WERI-Rb-1 (cell line): ENCODE measurements at regions not wholly inside any gene's neighbourhood (a gene's known extent, or its start where the extent isn't known, plus 50 kb on each side); places are given as distances from the start of the nearest gene placed in this dataset.
A peak's percentile ranks its signal among the peaks of the same experiment; 100 is the strongest.

ENCODE experiments used
- DNase-seq: peaks from one replicate; pipeline ENCODE4 v3.0.0-alpha.2; 2020
- H3K27ac ChIP-seq: fragments of 250-450 bp; sonication (Bioruptor Pico); 2 replicates; pipeline ENCODE4 v1.5.1; 2020; ENCODE audit warnings: mild to moderate bottlenecking, moderate library complexity
- H3K27me3 ChIP-seq: fragments of 250-450 bp; sonication (Bioruptor Pico); 2 replicates; pipeline ENCODE4 v1.5.1; 2021; ENCODE audit warnings: mild to moderate bottlenecking, low read depth, moderate library complexity; ENCODE audit not compliant: insufficient read depth, severe bottlenecking
- H3K36me3 ChIP-seq: fragments of 250-450 bp; sonication (Bioruptor Pico); 2 replicates; pipeline ENCODE4 v1.5.1; 2020; ENCODE audit warnings: mild to moderate bottlenecking, moderate library complexity
- H3K4me3 ChIP-seq: 2 replicates; pipeline ENCODE4 v1.5.1; 2011; ENCODE audit warnings: low read depth, mild to moderate bottlenecking, control low read depth, low read length
- H3K9me3 ChIP-seq: fragments of 250-450 bp; sonication (Bioruptor Pico); 2 replicates; pipeline ENCODE4 v1.5.1; 2021; ENCODE audit warnings: mild to moderate bottlenecking, moderate library complexity; ENCODE audit not compliant: severe bottlenecking
- TF ChIP-seq, protein P1 (sequence below): IDR thresholded peaks from 2 replicates; pipeline ENCODE4 v1.5.1; 2011; ENCODE audit warnings: low read depth, mild to moderate bottlenecking, control low read depth, inconsistent platforms, low read length

GRCh38 chr1:83104558-83104957 is 894.4 kb downstream of the TTLL7 start:
- no peaks in the 10 kb centered on the region for H3K36me3 ChIP-seq
- no peak overlapping the region for H3K4me3 ChIP-seq
- no peaks in the 10 kb centered on the region for H3K27me3 ChIP-seq
- no peak overlapping the region for H3K27ac ChIP-seq
- TF ChIP-seq, protein P1, sequence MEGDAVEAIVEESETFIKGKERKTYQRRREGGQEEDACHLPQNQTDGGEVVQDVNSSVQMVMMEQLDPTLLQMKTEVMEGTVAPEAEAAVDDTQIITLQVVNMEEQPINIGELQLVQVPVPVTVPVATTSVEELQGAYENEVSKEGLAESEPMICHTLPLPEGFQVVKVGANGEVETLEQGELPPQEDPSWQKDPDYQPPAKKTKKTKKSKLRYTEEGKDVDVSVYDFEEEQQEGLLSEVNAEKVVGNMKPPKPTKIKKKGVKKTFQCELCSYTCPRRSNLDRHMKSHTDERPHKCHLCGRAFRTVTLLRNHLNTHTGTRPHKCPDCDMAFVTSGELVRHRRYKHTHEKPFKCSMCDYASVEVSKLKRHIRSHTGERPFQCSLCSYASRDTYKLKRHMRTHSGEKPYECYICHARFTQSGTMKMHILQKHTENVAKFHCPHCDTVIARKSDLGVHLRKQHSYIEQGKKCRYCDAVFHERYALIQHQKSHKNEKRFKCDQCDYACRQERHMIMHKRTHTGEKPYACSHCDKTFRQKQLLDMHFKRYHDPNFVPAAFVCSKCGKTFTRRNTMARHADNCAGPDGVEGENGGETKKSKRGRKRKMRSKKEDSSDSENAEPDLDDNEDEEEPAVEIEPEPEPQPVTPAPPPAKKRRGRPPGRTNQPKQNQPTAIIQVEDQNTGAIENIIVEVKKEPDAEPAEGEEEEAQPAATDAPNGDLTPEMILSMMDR, result no peak
- DNase-seq, result no peak
- no peaks in the 10 kb centered on the region for H3K9me3 ChIP-seq

DNA sequence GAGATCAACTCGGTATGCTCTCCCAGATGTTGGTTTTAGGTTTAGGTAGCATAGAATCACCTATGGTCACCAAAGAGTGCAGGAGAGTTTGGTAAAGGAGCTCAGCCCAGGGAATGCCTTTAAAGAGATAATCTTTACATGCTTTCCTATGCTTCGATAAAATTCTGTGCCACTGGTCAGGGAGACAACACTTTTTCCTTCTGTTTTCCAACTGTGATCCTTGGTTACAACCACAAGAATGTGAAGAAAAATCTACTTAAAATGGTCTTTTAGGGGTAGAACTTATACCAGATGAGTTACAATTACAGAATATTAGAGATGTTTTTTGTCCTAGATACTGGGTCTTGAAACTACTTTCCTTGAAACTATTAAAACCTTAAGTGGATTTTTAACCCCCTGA is 895.6 kb downstream of the TTLL7 start:
- no peaks in the 10 kb centered on the region for H3K9me3 ChIP-seq
- TF ChIP-seq, protein P1, result no peak
- no peaks in the 10 kb centered on the region for H3K27me3 ChIP-seq
- no peak overlapping the region for H3K4me3 ChIP-seq
- DNase-seq, result no peak
- H3K36me3 ChIP-seq, result no peaks in the 10 kb centered on the region
- H3K27ac ChIP-seq, result no peak overlapping the region

DNA sequence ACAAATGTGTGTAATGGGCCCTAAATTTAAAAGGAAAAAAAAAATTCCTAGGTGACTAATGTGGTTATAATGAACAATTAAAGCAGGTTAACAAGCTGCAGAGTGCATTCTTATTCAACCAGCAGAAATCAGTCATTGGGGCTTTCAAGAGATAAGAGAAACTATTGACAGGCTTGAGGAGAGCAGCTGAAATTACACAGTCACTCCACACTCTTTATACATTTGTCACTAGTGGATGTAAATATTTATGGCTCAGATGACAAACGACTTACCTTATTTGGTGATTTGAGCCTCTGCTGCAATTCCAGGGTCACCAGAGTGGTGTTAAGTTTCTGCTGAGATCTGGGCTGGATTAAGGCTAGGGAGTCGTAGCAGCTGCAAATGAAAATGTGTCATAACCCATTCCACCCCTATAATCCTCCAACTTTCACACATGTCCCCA is 896.3 kb downstream of the TTLL7 start:
- no peaks in the 10 kb centered on the region for H3K9me3 ChIP-seq
- peak; percentile 28 for DNase-seq
- no peaks in the 10 kb centered on the region for H3K36me3 ChIP-seq
- H3K27me3 ChIP-seq, result no peaks in the 10 kb centered on the region
- H3K27ac ChIP-seq, result no peak overlapping the region
- no peak overlapping the region for H3K4me3 ChIP-seq
- TF ChIP-seq, protein P1, result no peak

DNA sequence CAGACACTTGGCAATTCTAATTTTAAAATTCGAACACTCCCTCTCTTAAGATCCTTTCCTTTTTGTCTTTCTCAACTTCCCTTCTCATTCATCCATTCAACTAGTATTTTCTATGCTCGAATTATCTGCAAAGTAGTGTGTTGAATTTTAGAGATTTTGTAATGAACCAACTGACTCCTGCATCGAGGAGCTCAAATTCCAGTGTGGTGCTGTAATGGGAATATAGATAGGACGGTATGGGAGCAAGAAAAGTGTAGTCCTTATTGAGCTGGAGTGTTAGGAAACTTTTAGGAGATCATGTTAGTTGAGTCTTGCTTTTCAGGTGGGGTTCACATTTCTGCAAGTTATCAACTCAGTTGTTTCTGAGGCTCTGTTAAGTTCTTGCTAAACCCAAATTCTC is 897.5 kb downstream of the TTLL7 start:
- no peak overlapping the region for H3K27ac ChIP-seq
- H3K36me3 ChIP-seq, result no peaks in the 10 kb centered on the region
- TF ChIP-seq, protein P1, result no peak
- H3K4me3 ChIP-seq, result no peak overlapping the region
- no peak for DNase-seq
- no peaks in the 10 kb centered on the region for H3K9me3 ChIP-seq
- H3K27me3 ChIP-seq, result no peaks in the 10 kb centered on the region

- no peaks in the 10 kb centered on the region for H3K27me3 ChIP-seq
- no peaks in the 10 kb centered on the region for H3K36me3 ChIP-seq
- H3K4me3 ChIP-seq, result no peak overlapping the region
- no peak overlapping the region for H3K27ac ChIP-seq
- TF ChIP-seq, protein P1, result no peak
- no peak for DNase-seq
- H3K9me3 ChIP-seq, result no peaks in the 10 kb centered on the region
These were observed 898.8 kb downstream of the TTLL7 start for GRCh38 chr1:83100133-83100532.

- DNase-seq, result no peak
- Histone ChIP-seq H3K36me3 (no peaks in the 10 kb centered on the region), H3K4me3 (no peak overlapping the region), H3K9me3 (no peaks in the 10 kb centered on the region), H3K27ac (no peak overlapping the region), H3K27me3 (no peaks in the 10 kb centered on the region)
- TF ChIP-seq, protein P1, result no peak
These were observed 900.1 kb downstream of the TTLL7 start for GRCh38 chr1:83098791-83099190.
